ENCODE measurements at regions not wholly inside any gene's neighbourhood (a gene's known extent, or its start where the extent isn't known, plus 50 kb on each side); places are given as distances from the start of the nearest gene placed in this dataset.

GRCh38 chr16:55925242-55925641 is 50.1 kb upstream of the CES5A start:
- H3K4me3 ChIP-seq (ENCODE audit: low read depth, low read length), result no peak overlapping the region
- TF ChIP-seq CTCF (conservative IDR thresholded peaks at IDR 0.05; ENCODE audit: low read depth, low read length), result no peak
- no peak for DNase-seq (ENCODE audit: low read depth)

Measured in choroid plexus epithelial cell (primary cell).